ENCODE measurements at regions not wholly inside any gene's neighbourhood (a gene's known extent, or its start where the extent isn't known, plus 50 kb on each side); places are given as distances from the start of the nearest gene placed in this dataset.
A peak's percentile ranks its signal among the peaks of the same experiment; 100 is the strongest.
"Not testable (repeated sequence)": the region's sequence is repeated elsewhere in the genome, so short reads cannot be mapped to it uniquely, and the experiment has no call there.

DNA sequence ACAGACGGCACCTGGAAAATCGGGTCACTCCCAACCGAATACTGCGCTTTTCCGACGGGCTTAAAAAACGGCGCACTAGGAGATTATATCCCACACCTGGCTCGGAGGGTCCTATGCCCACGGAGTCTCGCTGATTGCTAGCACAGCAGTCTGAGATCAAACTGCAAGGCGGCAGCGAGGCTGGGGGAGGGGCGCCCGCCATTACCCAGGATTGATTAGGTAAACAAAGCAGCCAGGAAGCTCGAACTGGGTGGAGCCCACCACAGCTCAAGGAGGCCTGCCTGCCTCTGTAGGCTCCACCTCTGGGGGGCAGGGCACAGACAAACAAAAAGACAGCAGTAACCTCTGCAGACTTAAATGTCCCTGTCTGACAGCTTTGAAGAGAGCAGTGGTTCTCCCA lies 64.5 kb downstream of the SLC30A10 start:
- not testable (repeated sequence) for DNase-seq

DNA sequence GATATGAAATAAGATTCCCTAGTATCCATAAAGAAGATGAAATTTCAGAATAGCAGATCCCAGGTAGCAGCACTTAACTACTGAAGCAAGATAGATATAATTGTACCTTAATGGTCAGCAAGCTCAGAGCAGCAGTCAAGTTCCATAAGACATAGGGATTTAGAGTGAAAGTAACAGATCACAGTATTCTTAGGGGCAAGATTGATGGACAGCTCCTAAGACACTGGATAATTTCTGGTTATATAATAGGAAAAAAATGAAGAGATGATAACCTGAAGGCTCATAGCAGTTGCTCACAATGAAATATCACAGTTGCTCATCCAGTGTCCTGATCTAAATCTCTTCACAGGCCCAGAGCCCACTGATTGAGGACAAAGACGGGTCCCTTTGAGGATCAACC lies 66.0 kb downstream of the SLC30A10 start:
- no peak for DNase-seq

DNA sequence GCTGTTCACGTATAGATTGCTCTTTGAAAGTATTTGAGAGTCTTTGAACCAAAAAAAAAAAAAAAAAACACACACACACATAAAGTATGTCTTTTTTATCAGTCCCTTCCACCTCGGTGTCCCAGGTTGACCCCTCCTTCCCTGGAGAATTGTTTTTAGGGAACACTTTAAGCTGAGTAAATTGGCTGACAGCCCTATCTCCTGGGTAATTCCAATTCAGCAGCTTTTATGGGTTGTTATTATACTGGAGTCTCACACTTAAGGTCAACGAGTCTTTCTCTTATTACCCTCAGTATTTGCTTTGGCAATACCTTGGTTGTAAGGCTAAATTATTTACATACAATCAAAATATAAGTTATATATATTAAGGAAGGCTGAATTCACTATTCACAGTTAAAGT lies 69.4 kb downstream of the SLC30A10 start:
- DNase-seq: no peak

DNA sequence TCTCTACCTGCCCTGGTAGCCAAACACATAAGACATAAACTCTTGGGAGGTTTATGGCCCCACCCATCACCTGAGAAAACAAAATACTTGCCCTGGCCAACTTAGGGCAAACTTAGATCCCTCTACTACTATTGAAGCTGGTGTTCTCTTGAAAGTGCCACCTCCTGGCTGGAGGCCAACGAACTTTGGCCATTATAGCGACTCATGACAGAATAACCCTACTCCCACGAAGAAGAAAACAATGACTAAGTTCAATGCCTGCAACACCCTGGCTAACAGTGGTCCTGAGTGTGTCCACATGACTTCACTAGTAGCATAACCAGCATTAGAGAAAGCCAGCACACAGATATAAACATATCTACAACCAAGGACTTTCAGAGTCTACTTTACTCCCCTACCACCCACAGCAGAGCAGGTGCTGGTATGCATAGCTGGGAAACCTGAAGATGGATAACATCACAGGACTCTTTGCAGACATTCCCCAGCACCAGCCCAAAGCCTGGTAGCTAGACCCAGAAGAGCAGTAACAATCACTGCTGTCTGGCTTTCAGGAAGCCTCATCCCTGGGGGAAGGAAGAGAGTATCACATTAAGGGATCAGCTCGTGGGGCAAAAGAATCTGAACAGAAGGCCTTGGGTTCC lies 81.0 kb downstream of the SLC30A10 start:
- DNase-seq: no peak

DNA sequence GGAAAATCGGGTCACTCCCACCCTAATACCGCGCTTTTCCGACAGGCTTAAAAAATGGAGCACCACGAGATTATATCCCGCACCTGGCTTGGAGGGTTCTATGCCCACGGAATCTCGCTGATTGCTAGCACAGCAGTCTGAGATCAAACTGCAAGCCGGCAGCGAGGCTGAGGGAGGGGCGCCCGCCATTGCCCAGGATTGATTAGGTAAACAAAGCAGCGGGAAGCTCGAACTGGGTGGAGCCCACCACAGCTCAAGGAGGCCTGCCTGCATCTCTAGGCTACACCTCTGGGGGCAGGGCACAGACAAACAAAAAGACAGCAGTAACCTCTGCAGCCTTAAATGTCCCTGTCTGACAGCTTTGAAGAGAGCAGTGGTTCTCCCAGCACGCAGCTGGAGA lies 88.8 kb downstream of the SLC30A10 start:
- DNase-seq: not testable (repeated sequence)

DNA sequence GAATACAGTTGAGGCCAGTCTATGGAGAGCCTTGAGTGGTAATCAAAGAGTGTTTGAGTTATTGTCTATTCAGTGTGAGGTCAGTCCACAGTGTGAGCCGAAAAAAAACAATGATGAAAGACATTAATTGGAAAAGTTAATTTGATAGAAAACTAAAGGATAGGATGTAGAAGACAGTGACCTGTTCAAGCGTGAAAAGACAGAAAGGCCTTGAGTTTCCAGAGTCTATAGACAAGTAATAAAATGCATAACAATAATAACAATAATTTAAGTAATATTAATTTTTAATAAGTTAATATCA lies 90.4 kb downstream of the SLC30A10 start:
- no peak for DNase-seq

DNA sequence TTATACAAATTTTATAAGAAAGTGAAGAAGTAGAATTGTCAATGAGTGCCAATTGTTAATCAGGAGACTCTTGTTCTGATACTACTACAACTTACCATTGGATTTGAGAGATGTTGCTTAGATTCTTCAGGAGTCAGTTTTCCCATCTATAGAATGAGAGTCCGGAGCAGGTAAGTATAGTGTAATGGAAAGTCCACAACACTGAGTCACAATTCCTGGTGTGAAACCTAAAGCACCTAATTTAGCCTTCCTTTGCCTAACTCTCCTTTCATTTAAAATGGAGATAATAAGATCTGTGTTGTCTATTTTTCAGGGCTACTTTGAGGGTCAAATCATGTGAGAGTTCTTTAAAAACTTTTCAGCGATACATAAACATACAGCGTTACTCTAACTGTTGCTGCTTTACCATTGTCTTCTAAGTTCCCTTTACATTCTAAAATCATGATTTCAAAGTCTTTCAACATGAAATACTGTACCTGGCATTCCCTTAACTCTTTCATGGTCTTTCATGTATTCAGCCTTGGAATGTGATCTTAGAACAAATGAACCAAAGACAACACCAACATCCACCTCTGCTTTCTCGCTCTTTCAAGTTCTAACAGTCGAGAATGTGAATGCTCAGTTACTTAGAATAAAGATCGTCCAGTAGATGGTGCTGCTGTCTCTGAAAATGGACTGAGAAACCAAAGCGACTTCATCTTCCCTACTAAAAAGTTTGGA lies 90.9 kb downstream of the SLC30A10 start:
- no peak for DNase-seq

DNA sequence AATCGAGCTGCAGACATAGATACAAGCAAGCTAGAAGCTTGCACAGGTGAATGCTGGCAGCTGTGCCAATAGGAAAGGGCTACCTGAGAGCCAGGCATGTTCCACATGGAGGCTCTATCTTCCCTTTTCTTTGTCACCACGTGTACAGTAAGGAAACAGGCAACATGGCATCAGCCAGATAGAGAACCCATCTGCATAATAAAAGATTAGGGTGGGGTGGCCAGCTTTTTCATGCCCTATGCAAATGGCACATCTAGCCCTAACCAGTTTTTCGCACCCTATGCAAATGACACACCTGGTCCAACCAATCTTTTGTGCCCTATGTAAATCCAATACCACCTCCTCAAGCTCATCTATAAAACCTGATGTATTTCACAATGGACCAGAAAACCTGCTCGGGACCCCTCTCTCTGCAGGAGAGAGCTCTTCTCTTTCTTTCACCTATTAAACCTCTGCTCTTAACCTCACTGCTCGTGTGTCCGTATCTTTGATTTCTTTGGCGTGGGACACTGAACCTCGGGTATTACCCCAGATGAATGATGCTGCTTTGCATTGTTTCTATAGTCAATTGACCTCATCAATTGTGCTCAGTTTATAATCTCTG lies 93.9 kb downstream of the SLC30A10 start:
- no peak for DNase-seq

DNA sequence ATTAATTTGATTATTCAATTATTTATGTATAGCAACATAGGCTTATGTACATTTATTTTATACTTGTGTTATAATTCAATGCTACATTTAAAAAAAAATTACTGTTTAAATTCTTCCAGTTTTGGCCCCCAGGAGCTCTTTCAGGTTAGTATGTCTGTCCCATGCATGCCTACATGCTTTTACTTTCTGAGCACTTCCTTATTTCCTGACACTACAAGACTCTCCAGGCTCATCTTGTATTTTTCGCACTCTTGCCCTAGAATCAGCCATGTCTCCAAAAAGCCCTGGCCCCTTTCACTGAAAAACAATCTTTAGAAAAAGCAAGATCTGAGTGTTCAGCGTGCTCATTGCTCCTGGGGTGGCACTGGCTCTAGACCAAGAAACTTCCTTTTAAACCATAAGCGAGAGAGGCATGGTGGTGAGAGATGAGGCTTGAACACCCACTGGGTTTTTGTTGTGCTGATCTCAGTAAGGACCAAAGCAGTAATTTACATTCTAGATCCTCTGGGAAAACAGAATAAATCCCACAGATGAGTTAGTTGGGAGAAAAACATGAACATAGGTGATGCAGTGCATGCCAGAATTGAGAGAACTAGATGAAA lies 95.0 kb downstream of the SLC30A10 start:
- no peak for DNase-seq

DNA sequence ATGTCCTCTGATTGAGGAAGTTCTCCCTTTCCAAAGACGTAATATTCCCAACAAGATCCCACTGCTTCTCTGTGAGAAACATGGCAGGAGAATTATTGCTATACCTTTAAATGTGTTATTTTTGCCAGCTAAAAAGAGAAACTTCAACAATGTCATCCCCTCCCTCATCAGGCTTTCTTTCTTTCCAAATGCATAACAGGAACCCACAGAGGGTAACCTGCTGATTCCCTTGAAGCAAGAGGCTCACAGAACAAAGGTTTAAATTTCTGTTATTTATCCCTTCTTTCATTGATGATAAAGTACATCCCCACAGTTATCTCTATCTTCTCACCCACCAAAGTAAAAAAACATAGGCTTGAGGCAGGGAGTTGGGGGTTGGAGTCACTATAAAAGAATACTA lies 102.1 kb downstream of the SLC30A10 start:
- no peak for DNase-seq

DNA sequence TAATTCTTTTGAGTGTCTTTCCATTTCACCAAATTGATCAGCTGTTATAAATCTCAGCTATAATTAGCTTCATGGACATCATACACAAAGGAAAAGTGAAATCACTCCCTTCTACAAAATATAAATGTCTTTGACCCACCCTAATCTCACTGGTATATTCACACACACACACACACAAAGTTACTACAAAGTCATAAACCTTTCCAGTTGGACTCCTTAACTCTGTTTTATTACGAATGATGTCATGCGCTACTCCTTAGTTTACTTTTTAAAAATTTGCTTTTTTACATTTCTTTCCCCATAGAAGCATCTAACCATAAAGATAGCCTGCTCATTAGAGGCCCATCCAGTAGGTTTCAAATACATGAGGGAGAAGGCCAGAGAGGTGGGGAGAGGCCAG lies 103.0 kb downstream of the SLC30A10 start:
- no peak for DNase-seq

DNA sequence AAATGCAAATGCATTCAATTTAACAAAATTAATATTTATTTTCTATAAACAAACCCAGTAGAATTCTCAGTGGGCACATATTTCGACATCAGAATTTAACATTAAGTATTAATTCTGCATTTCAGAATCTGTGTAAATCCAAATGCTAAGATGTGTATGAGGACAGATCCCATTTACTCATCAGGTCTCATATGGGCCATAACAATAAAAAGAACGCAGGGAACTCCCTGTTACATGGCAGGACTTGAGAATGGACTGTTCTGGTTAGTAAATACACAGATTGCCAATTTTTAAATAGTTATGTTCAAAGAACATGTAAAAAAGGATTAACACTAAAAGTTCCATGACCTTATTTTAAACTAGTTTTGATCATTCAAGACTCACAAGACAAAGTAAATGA lies 104.0 kb downstream of the SLC30A10 start:
- no peak for DNase-seq

DNA sequence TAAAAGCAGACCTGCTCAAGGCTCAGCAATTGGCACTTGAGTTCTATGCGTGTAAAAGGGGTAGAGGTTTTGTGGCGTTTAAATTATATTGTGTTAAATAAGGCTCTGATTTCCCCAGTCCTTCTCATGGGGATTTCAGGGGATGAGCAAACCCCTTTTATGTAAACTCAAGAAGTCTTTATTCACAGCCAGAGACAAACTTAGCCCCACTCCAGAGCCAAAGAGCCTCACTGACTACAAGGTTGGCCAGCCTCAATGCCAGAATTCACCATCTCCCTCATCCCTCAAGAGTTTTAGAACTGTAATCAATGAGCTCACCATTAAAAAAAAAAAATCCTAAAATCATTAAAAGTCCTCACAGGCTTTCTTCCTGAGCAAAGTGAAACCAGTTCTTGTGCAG lies 107.8 kb downstream of the SLC30A10 start:
- no peak for DNase-seq

DNA sequence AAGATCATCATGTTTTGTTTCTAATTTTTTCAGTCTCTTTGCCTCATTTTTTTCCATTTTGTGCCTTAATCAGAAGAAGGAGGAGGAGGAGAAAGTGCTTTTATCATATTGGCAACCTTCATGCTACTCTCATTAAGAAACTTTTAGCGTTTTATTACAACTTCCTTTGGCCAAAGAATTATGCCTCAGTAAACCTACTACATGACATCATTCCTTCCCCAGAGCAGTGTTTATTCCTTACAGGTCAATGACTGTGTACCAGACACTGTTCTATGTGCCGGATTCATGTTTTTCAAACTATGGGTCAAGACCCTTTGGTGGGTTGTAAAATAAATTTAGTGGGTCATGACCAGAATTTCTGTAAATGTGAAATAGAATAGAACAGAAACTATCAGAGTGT lies 110.4 kb downstream of the SLC30A10 start:
- no peak for DNase-seq

DNA sequence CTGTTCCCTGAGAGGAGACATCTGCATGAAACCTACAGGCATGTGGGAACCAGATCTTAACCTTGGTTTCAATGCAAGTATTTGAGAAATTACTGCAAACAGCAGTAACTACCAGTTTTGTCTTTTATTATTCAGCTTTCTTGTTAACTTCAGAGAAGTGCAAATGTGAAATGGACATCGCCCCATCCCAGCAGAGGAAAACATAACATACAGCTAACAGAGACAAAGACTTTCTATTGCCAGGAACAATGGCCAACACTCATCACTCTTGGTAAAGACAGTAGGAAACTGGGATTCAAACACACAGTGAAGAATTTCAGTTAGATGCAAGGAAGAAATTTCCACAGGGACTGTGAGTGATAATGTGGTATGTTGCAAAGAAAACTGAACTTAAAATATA lies 115.1 kb downstream of the SLC30A10 start:
- no peak for DNase-seq

DNA sequence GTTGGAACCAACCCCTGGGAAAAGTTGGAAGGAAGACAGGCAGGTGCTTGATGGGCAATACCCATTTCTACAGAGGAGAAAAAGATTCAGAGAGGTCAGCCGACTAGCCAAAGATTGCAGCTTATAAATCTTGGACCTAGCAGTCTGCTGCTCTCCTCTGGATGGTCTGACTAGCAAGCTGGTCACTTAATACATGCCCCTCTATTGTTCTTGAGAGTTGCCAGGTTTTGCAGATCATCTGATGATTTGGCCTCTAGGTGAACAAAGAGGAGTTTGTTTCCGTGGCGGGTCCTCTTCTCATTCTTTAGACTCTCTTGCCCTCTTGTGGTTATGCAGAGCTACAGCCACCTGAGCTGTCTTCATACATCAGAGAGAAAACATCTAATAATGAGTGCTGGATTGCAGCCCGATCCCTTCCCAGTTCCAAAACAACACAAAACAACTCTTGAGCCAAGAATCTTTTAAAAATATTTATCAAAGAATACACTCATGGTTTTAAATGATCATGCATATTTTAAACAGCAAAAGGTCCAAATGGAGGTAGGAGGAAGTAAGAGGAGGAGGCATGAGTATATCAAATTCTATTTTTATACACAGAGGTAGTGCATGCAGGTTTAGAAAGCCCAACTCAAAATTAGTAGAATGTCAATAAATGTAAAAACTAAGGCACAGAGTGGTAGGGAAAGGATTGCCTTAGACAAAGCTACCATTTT lies 115.7 kb downstream of the SLC30A10 start:
- peak in 1 of 2 donors; percentile 1 for DNase-seq

DNA sequence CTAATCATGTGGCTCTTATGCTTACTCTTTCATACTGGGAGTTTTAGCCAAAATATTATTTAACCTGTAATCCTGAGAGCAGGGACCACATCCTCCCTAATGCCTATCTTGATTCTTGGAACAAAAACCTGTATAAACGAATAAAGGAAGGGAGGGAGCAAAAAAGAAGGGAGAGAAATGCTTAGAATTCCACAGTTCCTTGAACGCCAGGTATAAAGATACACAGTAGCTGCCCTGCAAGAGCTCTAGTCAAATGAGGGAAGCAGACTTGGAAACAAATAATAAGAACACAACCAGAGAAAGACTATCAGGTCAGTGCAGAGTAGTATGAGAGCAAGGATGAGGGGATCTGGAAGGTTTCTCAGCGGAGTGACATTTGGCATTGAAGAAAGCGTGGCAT lies 116.3 kb downstream of the SLC30A10 start:
- no peak for DNase-seq

DNA sequence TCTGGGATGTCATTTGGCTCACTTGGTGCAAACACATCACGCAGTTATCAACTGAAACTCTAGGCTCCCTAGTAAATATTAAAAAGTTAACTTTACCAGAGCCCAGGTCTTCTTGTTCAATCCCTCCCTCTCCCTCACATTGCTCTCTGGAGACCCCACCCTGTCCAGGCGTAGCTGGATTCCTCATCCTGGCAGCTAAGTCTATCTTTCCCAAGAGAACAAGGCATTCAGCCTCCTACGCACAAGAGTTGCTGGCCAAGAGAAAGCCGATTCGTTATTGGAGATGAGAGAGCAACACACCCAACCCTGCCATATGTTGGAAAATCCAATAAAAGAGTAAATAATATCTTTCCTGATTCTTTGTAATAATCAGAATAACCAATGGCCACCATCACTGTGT lies 117.9 kb downstream of the SLC30A10 start:
- no peak for DNase-seq

DNA sequence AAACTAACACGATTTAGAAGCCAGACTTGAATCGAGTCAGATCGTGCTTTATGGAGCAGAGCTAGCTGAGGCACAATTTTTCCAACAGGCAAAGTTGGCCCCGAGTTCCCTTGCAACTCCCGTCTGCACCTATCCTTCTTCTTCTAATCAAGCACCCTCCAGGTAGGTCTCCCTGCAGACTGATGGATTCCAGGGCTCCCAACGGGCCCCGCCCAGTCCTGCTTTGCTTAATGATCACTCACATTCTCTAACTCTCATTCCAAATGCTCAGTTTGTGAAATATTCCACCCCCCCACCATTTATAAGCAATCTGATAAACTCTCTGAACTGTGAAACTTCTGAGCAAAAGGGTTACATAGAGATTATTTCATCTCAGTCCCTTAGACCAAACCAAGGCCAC lies 119.6 kb downstream of the SLC30A10 start:
- no peak for DNase-seq

DNA sequence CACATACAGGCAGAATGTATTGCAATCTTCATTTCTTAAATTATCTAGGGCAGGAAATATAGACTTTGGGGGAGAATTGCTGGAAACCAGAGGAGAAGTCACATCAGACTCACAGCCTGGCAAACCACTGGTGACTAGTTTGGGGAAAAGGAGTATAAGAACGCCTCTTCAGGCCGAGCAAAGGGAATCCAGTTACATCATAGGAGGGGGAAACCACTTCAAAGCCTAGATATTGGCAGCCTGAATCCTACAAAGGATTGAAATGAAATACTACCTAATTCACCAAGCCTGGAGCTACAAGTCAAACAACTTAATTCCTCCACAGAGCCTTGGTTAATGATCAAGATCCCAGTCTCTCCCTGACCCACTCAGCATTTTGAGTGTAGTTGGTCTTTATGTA lies 121.7 kb downstream of the SLC30A10 start:
- no peak for DNase-seq

DNA sequence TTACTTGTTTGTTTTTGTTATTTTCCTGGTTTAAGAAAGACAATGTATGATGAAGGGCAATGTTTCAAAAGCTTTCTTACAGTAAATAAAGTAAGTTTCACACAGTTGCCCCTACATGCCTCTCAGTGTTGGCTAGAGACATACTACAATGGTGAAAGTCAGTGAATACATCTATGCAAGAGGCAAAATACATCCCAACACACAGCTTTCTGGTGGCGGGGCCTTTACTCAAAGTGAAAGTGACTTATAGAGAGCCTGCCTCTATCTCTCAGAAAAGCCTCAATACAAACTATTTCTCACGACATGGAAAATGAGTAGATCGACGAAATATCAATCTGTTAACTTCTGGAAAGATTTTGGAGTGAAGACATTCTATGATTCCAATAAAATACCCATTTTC lies 122.3 kb downstream of the SLC30A10 start:
- no peak for DNase-seq

DNA sequence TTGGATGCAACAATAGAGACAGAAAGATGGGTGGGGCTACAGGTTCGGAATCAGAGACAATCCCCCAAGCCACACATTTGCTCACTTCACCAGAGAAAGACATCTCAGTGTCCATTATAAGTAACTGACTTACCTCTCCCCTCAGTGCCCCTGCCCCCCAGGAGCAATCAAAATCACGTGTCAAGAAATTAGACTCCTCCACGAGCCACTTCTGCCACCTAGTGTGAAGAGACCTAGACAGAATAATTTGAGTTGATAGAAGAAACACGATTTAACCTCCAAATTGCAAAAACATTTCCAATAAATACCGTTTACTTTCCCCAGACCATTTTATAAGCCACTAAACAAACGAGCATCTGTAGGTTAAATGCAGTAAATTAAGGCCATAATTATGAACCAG lies 123.2 kb downstream of the SLC30A10 start:
- no peak for DNase-seq

DNA sequence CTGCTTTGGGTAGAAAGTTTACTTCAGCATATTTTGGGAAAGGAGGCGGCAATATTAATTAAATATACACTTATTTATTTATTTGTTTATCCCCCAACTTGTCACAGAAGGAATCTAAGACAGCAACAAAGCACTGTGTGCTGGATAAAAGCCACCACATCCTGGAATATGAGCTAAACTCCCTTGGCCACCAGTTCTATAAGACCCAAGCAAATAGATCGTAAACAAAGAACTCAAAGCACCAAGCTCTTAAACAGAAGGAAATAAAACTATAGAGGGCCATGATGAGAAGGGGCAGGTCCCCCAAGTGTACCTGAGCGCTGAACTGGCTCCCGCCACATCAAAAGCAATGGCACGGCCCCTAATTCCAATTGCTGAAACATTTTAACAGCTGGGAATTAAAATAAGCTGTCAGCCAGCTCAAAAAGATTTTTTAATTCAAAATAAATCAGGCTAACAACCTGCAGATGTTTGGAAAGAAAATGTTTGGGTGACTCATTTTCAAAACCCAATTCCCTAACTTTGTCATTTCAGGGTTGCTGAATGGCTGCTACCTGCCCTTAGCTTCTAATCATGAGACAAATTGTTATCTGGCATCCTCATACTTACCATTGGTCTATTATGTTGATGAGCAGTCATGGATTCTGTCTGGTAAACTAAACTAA lies 127.1 kb downstream of the SLC30A10 start:
- no peak for DNase-seq
